DMS79 treated with DMSO at 0.1 percent for 48 hours (cell line): ENCODE measurements at regions not wholly inside any gene's neighbourhood (a gene's known extent, or its start where the extent isn't known, plus 50 kb on each side); places are given as distances from the start of the nearest gene placed in this dataset.
"Not testable (repeated sequence)": the region's sequence is repeated elsewhere in the genome, so short reads cannot be mapped to it uniquely, and the experiment has no call there.

ENCODE experiments used
- DNase-seq: peaks from one replicate; lab custom pipeline; 2025; lab: John Stamatoyannopoulos, UW

GRCh38 chr9:94387338-94388010 is 59.0 kb upstream of the NUTM2F start:
- DNase-seq, result not testable (repeated sequence)

GRCh38 chr9:94388011-94388406 is 59.6 kb upstream of the NUTM2F start:
- DNase-seq, result not testable (repeated sequence)

- not testable (repeated sequence) for DNase-seq
These were observed 62.1 kb upstream of the NUTM2F start for GRCh38 chr9:94390425-94391098.

- not testable (repeated sequence) for DNase-seq
These were observed 64.7 kb upstream of the NUTM2F start for GRCh38 chr9:94392971-94393624.

GRCh38 chr9:94397766-94398379 is 69.4 kb upstream of the NUTM2F start:
- DNase-seq, result not testable (repeated sequence)

GRCh38 chr9:94400461-94400860 is 72.0 kb upstream of the NUTM2F start:
- DNase-seq, result not testable (repeated sequence)

GRCh38 chr9:94402795-94403194 is 74.4 kb upstream of the NUTM2F start:
- DNase-seq, result not testable (repeated sequence)

GRCh38 chr9:94403571-94403970 is 75.1 kb upstream of the NUTM2F start:
- DNase-seq, result not testable (repeated sequence)

- not testable (repeated sequence) for DNase-seq
These were observed 85.2 kb upstream of the NUTM2F start for GRCh38 chr9:94413665-94414064.

- DNase-seq, result not testable (repeated sequence)
These were observed 86.7 kb upstream of the NUTM2F start for GRCh38 chr9:94415111-94415510.

GRCh38 chr9:94420098-94420497 is 91.7 kb upstream of the NUTM2F start:
- DNase-seq, result peak; percentile 56

GRCh38 chr9:94421951-94422350 is 93.5 kb upstream of the NUTM2F start:
- not testable (repeated sequence) for DNase-seq

- not testable (repeated sequence) for DNase-seq
These were observed 96.9 kb upstream of the NUTM2F start for GRCh38 chr9:94425312-94425711.

GRCh38 chr9:94437128-94437527 is 108.7 kb upstream of the NUTM2F start:
- DNase-seq, result not testable (repeated sequence)

- not testable (repeated sequence) for DNase-seq
These were observed 109.9 kb upstream of the NUTM2F start for GRCh38 chr9:94438336-94438735.

GRCh38 chr9:94441146-94441545 is 112.7 kb upstream of the NUTM2F start:
- not testable (repeated sequence) for DNase-seq

GRCh38 chr9:94441796-94442195 is 113.1 kb upstream of the PCAT7 start:
- no peak for DNase-seq

- peak; percentile 75 for DNase-seq
These were observed 111.7 kb upstream of the PCAT7 start for GRCh38 chr9:94443032-94443722.

- DNase-seq, result peak; percentile 2
These were observed 109.0 kb upstream of the PCAT7 start for GRCh38 chr9:94445863-94446262.

GRCh38 chr9:94449486-94449885 is 105.4 kb upstream of the PCAT7 start:
- no peak for DNase-seq

GRCh38 chr9:94464790-94465189 is 90.1 kb upstream of the PCAT7 start:
- DNase-seq, result no peak

GRCh38 chr9:94472063-94472462 is 82.8 kb upstream of the PCAT7 start:
- not testable (repeated sequence) for DNase-seq
